ENCODE measurements at regions not wholly inside any gene's neighbourhood (a gene's known extent, or its start where the extent isn't known, plus 50 kb on each side); places are given as distances from the start of the nearest gene placed in this dataset.

- TF ChIP-seq PATZ1 (CRISPR knock-in tag; IDR thresholded peaks at IDR 0.05; ENCODE audit: borderline replicate concordance) (no peak), TOX (CRISPR knock-in tag; IDR thresholded peaks at IDR 0.05; ENCODE audit: borderline replicate concordance) (no peak), GLIS3 (CRISPR knock-in tag; IDR thresholded peaks at IDR 0.05) (no peak), ISL1 (CRISPR knock-in tag; IDR thresholded peaks at IDR 0.05) (no peak), ZNF70 (CRISPR knock-in tag; IDR thresholded peaks at IDR 0.05) (no peak), PPARA (CRISPR knock-in tag; IDR thresholded peaks at IDR 0.05; ENCODE audit: borderline replicate concordance) (no peak), ESRRG (CRISPR knock-in tag; IDR thresholded peaks at IDR 0.05) (no peak)
Measured at GRCh38 chr1:189927641-189928040, 550.0 kb downstream of the BRINP3 start.

All from SK-N-SH treated with all-trans-retinoic acid at 6 μM for 48 hours (cell line).